Esophagus muscularis mucosa (tissue), 4 donors: ENCODE measurements at regions not wholly inside any gene's neighbourhood (a gene's known extent, or its start where the extent isn't known, plus 50 kb on each side); places are given as distances from the start of the nearest gene placed in this dataset.

Source experiments
- DNase-seq: peaks from one replicate; pipeline ENCODE4 v3.0.0-alpha.2; 2017; ENCODE audit errors: extremely low spot score
- H3K27ac ChIP-seq, 4 donors: fragments of 200-600 bp; sonication (generic); replicated peaks in 1 of 4; 1 replicate in 3 of 4; 2 replicates in 1 of 4; pipeline ENCODE4 v1.5.1; 2016 to 2019; ENCODE audit warnings: mild to moderate bottlenecking in 1 of 4
- H3K27me3 ChIP-seq, 4 donors: fragments of 200-600 bp; sonication (generic); one replicate each; pipeline versions ENCODE4 v1.5.1 to v1.6.0; 2016 to 2019
- H3K36me3 ChIP-seq, 4 donors: fragments of 200-600 bp; sonication (generic); one replicate each; pipeline ENCODE4 v1.5.1; 2016 to 2019
- H3K4me1 ChIP-seq, 4 donors: fragments of 200-600 bp; sonication (generic); one replicate each; pipeline ENCODE4 v1.5.1; 2016 to 2019
- H3K4me3 ChIP-seq, 4 donors: fragments of 200-600 bp; sonication (generic); 1 replicate in 2 of 4; 2 replicates in 2 of 4; pipeline ENCODE4 v1.5.1; 2016 to 2019; ENCODE audit warnings: mild to moderate bottlenecking in 4 of 4, moderate library complexity in 1 of 4
- H3K9me3 ChIP-seq, 4 donors: fragments of 200-600 bp; sonication (generic); 1 replicate in 3 of 4; 2 replicates in 1 of 4; pipeline ENCODE4 v1.5.1; 2016 to 2019
- CTCF ChIP-seq, 3 experiments: fragments of 200-600 bp in 2 of 3; fragments of 450-650 bp in 1 of 3; sonication (generic) in 2 of 3; IDR thresholded peaks; one replicate each; pipeline ENCODE4 v1.5.1; 2017 to 2019; ENCODE audit warnings: antibody characterized with exemption in 3 of 3, mild to moderate bottlenecking in 2 of 3, moderate library complexity in 1 of 3
- EP300 ChIP-seq: sonication (generic); formaldehyde crosslinking; IDR thresholded peaks from one replicate; pipeline ENCODE4 v1.6.1; 2017; ENCODE audit warnings: antibody characterized with exemption
- POLR2A ChIP-seq: fragments of 450-650 bp; IDR thresholded peaks from one replicate; pipeline ENCODE4 v1.6.1; 2017; ENCODE audit warnings: antibody characterized with exemption, moderate library complexity, mild to moderate bottlenecking, low read depth
- POLR2AphosphoS5 ChIP-seq, 2 donors: sonication (generic); formaldehyde crosslinking; IDR thresholded peaks; one replicate each; pipeline ENCODE4 v1.6.1; 2017; ENCODE audit warnings: antibody characterized with exemption in 2 of 2
- WGBS: methylation state at CpG from one replicate; pipeline ENCODE4 v1.1.5; 2018; 5-methylcytosine and 5-hydroxymethylcytosine counted together
- intact Hi-C: fragments of 100-400 bp; cut with DNase I; formaldehyde crosslinking; loops from one replicate; pipeline ENCODE4 v1.15.1; 2023

DNA sequence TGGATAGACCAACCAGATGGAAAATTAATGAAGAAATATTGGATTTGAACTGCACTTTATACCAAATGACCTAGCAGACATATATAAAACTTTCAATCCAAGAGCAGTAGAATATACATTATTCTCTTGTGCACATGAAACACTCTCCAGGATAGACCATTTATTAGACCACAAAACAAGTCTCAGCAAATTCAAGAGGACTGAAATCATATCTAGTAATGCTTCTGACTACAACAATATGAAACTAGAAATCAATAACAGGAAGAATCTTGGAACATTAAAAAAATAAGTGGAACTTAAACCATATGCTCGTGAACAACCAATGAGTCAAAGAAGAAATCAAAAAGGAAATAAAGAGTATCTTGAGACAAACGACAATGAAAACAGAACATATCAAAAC is 150.0 kb upstream of the CD180 start:
- intact Hi-C loops, result no loop called here
- no peak for TF ChIP-seq POLR2AphosphoS5 (IDR thresholded peaks at IDR 0.05)
- no peak for TF ChIP-seq EP300
- WGBS, result 91% methylated on average over 2 of the region's 2 CpGs
- no peaks in the 10 kb centered on the region for H3K9me3 ChIP-seq
- H3K27ac ChIP-seq, result no peak overlapping the region
- H3K27me3 ChIP-seq, result no peaks in the 10 kb centered on the region
- H3K4me3 ChIP-seq, result no peak overlapping the region
- peaks cover 0 to 15% (median 5%) of the 10 kb centered on the region in 4 donors for H3K4me1 ChIP-seq
- no peaks in the 10 kb centered on the region for H3K36me3 ChIP-seq
- no peak for DNase-seq

DNA sequence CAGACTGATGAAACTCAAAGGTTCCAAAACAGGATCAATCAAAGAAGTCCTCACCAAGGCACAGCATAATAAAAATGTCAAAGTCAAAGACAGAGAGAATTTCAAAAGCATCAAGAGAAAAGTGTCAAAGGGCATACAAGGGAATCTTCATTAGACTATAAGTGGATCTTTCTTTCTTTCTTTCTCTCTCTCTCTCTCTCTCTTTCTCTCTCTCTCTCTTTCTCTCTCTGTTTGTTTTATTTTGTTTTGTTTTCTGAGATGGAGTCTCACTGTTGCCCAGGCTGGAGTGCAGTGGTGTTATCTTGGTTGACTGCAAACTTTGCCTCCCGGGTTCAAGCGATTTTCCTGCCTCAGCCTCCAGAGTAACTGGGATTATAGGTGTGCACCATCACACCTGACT is 148.3 kb upstream of the CD180 start:
- no peaks in the 10 kb centered on the region for H3K9me3 ChIP-seq
- WGBS, result 95% methylated on average over 2 of the region's 2 CpGs
- no peak for DNase-seq
- no peaks in the 10 kb centered on the region for H3K27me3 ChIP-seq
- no peaks in the 10 kb centered on the region for H3K36me3 ChIP-seq
- H3K4me3 ChIP-seq, result no peak overlapping the region
- TF ChIP-seq POLR2AphosphoS5 (IDR thresholded peaks at IDR 0.05) (no peak), POLR2A (no peak)
- no peaks in the 10 kb centered on the region for H3K4me1 ChIP-seq
- no peak overlapping the region for H3K27ac ChIP-seq
- intact Hi-C loops, result no loop called here

DNA sequence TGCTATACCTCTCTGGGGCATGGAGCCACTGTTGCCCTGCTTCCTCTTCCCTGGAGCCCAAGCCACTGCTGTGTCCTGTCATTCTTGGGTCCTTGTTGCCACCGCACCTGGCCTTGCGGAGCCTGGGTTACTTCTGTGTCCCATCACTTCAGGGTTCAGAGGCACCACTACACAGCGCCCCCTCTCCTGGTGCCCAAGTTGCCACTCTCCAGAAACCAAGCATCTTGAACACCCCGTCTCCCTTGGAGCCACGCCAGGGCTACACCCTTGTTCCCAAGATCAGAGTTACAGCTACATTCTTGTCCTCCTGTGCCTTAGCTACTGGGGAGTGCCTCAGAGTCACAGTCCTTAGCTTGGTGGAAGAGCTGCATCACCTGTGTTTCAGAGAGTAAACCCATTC is 147.2 kb upstream of the CD180 start:
- Histone ChIP-seq H3K9me3 (no peaks in the 10 kb centered on the region), H3K27ac (no peak overlapping the region), H3K36me3 (no peaks in the 10 kb centered on the region), H3K4me1 (no peaks in the 10 kb centered on the region), H3K4me3 (no peak overlapping the region), H3K27me3 (no peaks in the 10 kb centered on the region)
- DNase-seq, result no peak
- intact Hi-C loops, result no loop called here
- no peak for TF ChIP-seq EP300
- no peak for TF ChIP-seq POLR2AphosphoS5 (IDR thresholded peaks at IDR 0.05)
- no peak for TF ChIP-seq POLR2A
- no peak for TF ChIP-seq CTCF (IDR thresholded peaks at IDR 0.05)
- 94% methylated on average over 4 of the region's 5 CpGs for WGBS

GRCh38 chr5:67341478-67341877 is 144.9 kb upstream of the CD180 start:
- Histone ChIP-seq H3K4me3 (no peak overlapping the region), H3K36me3 (no peaks in the 10 kb centered on the region), H3K4me1 (no peaks in the 10 kb centered on the region), H3K27me3 (no peaks in the 10 kb centered on the region), H3K9me3 (no peaks in the 10 kb centered on the region), H3K27ac (no peak overlapping the region)
- 89% methylated on average over 2 of the region's 2 CpGs for WGBS
- intact Hi-C loops, result no loop called here
- no peak for DNase-seq
- TF ChIP-seq CTCF (IDR thresholded peaks at IDR 0.05) (no peak), POLR2A (no peak), EP300 (no peak)

DNA sequence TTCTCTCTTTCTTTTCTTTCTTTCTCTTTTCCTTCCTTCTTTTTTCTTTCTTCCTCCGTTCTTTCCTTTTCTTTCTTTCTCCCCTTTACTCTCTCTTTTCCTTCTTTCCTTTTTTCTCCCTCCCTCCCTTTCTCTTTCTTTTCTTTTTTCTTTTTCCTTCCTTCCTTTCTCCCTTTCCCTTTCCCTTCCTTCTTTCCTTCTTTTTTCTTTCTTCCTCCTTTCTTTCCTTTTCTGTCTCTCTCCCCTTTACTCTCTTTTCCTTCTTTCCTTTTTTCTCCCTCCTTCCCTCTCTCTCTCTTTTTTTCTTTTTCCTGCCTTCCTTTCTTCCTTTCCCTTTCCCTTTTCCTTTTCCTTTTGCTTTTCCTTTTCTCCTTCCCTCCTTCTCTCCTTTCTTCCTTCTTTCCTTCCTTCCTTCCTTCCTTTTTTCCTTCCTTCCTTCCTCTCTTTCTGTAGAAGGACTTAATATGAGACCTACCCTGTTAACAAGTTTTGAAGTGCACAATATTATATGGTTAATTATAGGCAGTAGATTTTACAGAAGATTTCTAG is 142.7 kb upstream of the CD180 start:
- TF ChIP-seq POLR2A, result no peak
- TF ChIP-seq POLR2AphosphoS5 (IDR thresholded peaks at IDR 0.05), result no peak
- no peak for TF ChIP-seq EP300
- TF ChIP-seq CTCF (IDR thresholded peaks at IDR 0.05), result no peak
- 89% methylated on average over 1 of the region's 1 CpG for WGBS
- no peaks in the 10 kb centered on the region for H3K9me3 ChIP-seq

GRCh38 chr5:67338421-67338820 is 141.8 kb upstream of the CD180 start:
- no peaks in the 10 kb centered on the region for H3K36me3 ChIP-seq
- H3K9me3 ChIP-seq, result no peaks in the 10 kb centered on the region
- no peak overlapping the region for H3K27ac ChIP-seq
- no peak for TF ChIP-seq EP300
- no peak for TF ChIP-seq CTCF (IDR thresholded peaks at IDR 0.05)
- no peak for TF ChIP-seq POLR2AphosphoS5 (IDR thresholded peaks at IDR 0.05)
- H3K4me1 ChIP-seq, result peaks cover 0 to 7% (median 2%) of the 10 kb centered on the region in 4 donors
- H3K27me3 ChIP-seq, result no peaks in the 10 kb centered on the region
- H3K4me3 ChIP-seq, result no peak overlapping the region
- no peak for DNase-seq
- intact Hi-C loops, result no loop called here

More for the DNA sequence above, 142.7 kb upstream of the CD180 start:
- Histone ChIP-seq H3K27ac (no peak overlapping the region), H3K4me3 (no peak overlapping the region), H3K36me3 (no peaks in the 10 kb centered on the region), H3K27me3 (no peaks in the 10 kb centered on the region), H3K4me1 (peaks cover 0 to 7% (median 2%) of the 10 kb centered on the region in 4 donors)
- intact Hi-C loops, result no loop called here
- no peak for DNase-seq
